HuH-7.5 (cell line): ENCODE measurements at regions not wholly inside any gene's neighbourhood (a gene's known extent, or its start where the extent isn't known, plus 50 kb on each side); places are given as distances from the start of the nearest gene placed in this dataset.

Experiments
- DNase-seq: peaks from one replicate; pipeline ENCODE4 v3.0.0; 2011; ENCODE audit warnings: low spot score

- no peak for DNase-seq
These were observed 193.2 kb downstream of the IRS2 start for GRCh38 chr13:109593230-109593629.

DNA sequence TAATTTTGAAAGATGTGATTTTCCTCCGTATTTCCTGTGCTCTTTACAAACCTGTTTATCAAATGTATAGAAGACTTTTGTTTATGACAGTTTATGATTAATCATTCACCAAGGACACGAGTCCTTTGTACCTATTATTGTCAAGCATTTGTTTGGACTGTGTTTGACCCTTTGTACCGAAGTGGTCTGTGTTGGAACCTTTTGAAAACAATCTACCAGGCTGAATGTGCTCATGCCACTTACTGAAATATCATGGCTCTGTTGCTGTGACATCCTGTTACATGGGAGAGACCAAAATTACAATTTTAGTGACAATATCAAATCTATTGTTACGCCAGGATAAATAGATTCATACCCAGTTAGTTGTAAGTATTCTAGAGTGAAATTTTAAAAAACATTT lies 193.6 kb downstream of the IRS2 start:
- DNase-seq: no peak

DNA sequence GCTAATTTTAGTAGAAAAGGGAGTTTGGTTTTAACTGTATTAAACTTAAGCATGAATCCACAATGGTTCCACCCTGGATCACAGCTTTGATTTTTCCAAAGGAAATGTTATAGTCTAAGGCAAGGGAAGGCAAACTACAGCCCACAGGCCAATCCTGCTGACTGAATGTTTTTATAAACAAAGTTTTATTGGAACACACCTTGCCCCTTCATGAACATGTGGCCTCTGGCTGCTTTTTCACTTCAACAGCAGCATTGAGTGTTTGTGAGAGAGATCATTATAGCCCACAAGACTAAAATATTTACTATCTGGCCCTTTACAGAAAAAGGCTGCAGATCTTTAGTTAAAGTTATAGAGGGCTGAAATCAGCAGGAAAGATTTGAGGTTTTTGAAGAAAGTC lies 198.7 kb downstream of the IRS2 start:
- no peak for DNase-seq

DNA sequence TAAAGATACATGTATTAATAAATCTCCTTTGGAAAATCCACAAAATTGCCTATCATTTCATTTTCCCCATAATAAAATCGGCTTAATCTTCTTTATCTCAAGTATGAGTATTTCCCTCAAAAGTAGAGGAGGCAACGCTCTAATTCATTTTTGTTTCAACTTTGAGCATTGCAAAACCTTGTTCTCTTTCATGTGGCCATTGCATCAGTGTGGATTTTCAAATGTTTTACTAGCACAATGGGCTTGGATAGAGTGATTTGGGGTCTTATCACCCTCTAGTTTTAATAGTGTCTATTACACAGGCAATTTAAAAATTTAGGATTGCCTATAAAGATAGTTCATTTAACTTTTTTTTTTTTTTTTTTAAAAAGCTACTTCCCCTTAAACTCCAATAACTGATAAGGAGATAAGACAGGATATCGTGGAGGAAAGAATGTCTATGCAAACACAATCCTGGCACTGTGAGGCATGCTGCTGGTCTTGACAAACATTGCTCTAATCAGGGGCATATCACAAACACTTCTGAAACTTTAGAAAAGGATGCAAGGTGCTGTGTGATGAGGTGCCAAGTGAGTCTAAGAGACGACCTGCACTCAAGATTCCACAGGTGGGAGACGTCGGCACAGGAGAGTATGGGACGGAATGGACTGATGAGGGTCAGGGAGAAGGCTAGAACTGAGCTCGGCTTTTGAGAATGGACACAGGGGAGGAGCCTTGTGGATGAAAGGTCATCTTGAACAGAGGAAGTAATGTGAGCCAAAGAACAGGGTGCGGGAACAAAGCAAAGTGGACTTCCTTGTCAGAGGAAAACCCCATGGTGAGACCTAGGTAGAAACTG lies 199.7 kb downstream of the IRS2 start:
- DNase-seq: no peak

DNA sequence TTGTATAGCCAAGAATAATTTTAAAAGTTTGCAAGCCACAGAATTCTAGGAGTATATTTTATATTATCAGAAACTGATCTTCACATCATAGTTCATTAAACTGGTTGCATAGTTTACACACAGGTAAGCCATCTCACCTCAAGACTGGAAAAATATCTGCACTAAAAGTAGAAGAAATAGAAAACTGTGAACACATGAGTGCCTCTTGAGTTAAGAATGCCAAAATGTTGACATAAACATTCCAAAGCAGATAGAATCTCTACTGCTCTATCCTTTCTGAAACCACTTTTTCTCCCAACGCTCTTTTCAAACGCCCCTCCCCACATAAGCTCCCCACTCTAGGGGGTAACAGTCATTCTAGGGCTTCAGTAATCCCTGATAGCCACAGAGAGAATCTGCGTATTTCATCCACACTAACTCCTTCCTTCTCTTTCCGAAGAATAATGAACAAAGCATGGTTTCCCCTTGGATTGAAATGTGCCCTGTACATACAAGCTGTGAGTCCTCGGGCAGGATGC lies 201.5 kb downstream of the IRS2 start:
- DNase-seq: no peak

GRCh38 chr13:109577191-109577700 lies 209.1 kb downstream of the IRS2 start:
- no peak for DNase-seq

DNA sequence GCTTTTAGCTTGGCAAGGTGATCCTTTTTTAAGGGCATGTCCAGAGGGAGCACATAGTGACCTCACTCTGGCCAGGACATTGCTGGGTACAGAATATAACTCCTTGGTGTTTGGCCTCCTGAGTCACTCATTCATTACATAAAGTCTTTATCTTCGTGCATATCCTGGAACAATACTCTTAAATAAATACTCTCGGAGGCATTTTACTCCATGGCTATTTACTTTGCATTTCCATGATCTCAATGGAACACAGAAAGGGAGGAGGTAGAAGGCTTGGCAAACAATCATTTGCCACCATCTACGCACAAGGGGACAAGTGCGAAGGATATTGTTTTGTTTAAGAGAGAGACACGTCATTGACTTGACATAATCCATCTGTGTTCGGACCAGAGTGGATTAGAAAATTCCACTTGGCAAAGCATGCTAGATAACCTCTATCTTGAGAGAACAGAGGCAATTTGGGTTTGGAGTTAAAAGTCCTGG lies 210.0 kb downstream of the IRS2 start:
- no peak for DNase-seq

- DNase-seq: no peak
These were observed 210.6 kb downstream of the IRS2 start for GRCh38 chr13:109575821-109576220.

GRCh38 chr13:109572389-109572788 lies 214.0 kb downstream of the IRS2 start:
- no peak for DNase-seq

- DNase-seq: no peak
These were observed 216.2 kb downstream of the IRS2 start for GRCh38 chr13:109569958-109570711.

DNA sequence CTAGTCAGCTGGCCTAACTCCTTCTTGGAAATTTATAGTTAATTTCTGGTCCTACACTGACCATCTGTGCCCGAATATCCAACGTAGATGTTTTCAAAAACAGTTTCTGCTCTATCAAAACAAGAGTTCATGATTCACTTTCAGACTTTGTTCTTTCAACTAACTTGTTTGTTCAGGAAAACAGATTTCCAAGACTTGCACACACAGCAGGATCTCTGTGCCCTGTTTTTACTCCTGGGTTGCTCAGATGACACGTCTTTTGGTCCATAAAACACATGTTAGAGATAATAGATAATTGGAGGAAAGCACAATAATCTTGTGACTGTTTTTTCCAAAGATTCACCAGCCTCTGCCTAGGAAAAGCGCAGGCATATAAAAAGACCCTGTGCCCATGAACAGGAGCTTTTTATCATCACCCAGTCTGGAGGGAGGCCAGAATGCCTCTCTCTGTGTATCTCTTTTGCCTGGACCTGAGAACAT lies 218.0 kb downstream of the IRS2 start:
- DNase-seq: no peak

DNA sequence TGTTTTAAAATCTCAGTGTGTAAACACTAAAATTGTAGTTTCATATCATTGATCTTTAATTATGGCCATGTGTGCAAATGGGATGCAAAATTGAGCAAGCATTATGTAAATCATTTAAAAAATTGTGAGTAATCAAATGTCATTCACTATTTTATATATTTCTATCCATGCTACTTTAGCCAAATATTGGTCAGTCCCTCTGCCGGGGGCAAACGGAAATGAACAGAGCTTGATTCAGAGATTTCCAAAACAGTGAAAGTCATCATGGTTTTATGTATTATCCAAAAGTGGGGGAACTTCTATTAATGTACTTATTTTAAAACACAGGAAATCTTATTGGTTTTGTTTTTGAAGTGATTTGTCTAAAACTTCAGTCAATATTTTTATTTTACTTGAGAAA lies 219.1 kb downstream of the IRS2 start:
- DNase-seq: no peak

DNA sequence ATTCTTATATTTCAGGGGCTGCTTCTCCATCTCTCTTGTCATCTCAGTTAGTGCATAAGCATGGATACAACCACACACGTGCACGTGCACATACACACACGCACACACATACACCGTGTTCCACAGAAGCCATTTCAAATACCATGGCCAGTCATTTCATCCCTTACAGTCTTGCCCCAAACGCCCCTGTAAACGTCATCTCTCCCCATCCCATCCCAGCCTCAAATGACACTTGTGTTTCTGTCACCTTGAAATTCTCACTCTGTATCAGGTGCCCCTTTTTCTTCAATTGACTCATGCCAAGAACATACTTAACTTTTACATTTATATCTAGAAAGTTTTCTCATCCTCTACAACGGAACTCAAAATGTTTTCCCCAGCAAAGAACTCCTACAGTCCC lies 220.5 kb downstream of the IRS2 start:
- DNase-seq: no peak

- DNase-seq: no peak
These were observed 238.0 kb downstream of the IRS2 start for GRCh38 chr13:109548374-109548773.

DNA sequence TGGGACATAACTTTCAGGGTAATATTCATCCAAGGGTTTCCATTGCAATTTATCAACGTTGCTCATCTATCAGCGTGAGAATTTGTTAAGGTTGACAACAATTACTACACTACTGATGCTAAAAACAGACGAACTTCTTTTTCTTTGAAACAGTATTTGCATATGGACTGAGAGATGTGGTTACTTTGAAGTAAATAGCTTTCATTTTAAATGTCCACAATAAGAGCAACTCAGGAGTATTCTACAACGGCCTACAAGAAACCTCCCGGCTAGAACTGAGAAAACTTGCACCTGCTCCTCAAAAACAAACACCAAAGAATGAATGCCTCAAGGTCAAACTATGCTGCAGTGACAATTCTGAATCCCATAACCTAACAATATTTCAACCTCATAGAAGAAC lies 238.4 kb downstream of the IRS2 start:
- no peak for DNase-seq

GRCh38 chr13:109545931-109546330 lies 240.5 kb downstream of the IRS2 start:
- DNase-seq: no peak

- DNase-seq: no peak
These were observed 245.3 kb downstream of the IRS2 start for GRCh38 chr13:109541081-109541480.

DNA sequence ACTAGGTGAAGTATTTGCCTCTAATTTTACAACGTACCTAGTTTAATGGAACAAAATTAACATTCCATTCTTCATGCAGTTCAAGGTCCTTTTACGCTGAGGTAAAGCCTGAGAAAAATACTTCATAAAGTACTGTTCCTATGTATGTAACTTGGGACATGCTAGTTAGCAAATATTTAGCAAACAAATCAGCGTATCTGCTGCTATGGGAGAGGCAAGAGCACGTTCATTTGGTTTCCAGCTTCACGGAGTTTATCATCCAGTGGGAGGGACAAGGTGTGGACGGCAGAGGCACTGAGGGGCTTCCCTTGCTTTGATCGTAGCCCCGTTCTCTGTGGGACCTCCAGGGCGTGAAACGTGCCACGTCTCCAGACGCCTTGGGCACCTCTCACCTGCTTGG lies 248.8 kb downstream of the IRS2 start:
- DNase-seq: no peak

GRCh38 chr13:109533350-109533749 lies 253.0 kb downstream of the IRS2 start:
- DNase-seq: no peak

DNA sequence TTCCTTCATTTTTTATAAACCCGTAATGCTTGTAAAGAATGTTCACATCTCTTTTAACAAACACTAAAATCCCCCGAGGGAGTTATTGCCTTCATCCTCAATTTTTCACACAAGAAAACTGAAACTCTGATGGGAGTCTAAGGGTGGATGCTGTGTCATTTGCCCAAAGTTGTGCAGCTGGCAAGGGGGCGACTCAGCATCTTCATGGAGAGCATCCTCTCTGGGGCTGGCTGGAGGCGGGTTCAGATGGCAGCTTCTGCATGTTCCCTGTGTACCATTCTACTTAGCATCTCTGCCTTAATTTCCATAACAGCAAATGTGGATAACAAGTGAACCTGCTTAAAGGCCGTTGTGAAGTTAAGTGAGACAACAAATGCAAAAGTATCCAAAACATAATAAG lies 256.4 kb downstream of the IRS2 start:
- no peak for DNase-seq

DNA sequence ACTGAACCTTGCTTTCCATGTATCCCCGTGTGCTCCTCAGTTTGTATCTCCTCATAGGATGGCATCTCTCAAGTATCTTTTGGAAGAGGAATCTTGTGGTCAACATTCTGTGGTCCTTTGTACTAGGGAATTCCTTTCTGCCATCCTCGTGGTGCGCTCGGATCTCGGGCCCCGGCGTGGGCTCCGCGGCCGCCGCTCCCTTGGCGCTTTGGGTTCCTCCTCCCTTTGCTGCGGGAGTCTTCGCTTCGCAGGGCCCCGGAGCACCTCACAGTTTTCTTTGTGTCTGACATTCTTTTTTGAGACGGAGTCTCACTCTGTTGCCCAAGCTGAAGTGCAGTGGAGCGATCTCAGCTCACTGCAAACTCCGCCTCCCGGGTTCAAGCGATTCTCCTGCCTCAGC lies 264.7 kb downstream of the IRS2 start:
- DNase-seq: no peak

DNA sequence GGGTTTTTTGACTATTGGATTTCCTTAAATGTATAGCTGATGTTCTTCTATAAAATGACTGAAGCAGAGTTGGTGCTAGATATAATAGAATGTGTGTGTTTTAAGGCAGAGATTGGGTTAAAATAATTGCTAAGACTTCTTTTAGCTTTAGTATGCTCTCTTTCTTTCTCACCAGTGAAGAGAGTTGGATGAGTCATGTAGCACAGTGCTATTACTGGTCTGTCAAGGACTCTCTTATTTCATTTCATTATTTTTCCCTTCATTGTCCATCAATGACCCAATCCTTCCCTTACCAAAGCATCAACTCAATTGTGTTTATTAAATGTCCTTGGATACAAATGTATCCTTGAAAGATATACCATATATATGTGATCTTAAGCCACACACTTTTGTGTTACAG lies 268.9 kb downstream of the IRS2 start:
- no peak for DNase-seq

DNA sequence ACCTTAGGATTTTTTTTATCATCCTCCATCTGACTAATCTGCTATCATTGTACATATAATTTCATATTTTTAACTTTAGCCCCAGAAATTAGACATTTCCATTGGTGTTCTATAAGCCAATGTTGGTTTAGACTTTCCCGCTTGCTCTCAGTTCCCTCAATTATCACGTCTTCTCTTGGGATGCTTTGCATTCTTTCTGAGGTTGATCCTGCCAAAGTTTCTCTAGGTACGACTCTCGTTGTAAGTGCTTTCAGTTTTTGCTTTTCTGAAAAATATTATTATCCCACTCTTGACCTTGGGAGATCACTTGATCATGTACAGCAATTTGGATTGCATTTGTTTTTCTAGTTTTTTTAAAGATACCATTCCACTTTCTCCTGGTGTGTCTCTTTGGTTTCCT lies 270.2 kb downstream of the IRS2 start:
- DNase-seq: no peak
